NCI-H128 (cell line): ENCODE measurements at regions not wholly inside any gene's neighbourhood (a gene's known extent, or its start where the extent isn't known, plus 50 kb on each side); places are given as distances from the start of the nearest gene placed in this dataset.
"Not testable (repeated sequence)": the region's sequence is repeated elsewhere in the genome, so short reads cannot be mapped to it uniquely, and the experiment has no call there.

Source experiments
- DNase-seq: peaks from one replicate; lab custom pipeline; 2025; ENCODE audit not compliant: unreplicated experiment; lab: John Stamatoyannopoulos, UW

- no peak for DNase-seq
Observed at GRCh38 chr6:8865451-8865850, 430.1 kb upstream of the SLC35B3 start.

GRCh38 chr6:8860671-8861070, 425.3 kb upstream of the SLC35B3 start:
- no peak for DNase-seq

- DNase-seq: no peak
Observed at GRCh38 chr6:8859501-8859900, 424.2 kb upstream of the SLC35B3 start.

DNA sequence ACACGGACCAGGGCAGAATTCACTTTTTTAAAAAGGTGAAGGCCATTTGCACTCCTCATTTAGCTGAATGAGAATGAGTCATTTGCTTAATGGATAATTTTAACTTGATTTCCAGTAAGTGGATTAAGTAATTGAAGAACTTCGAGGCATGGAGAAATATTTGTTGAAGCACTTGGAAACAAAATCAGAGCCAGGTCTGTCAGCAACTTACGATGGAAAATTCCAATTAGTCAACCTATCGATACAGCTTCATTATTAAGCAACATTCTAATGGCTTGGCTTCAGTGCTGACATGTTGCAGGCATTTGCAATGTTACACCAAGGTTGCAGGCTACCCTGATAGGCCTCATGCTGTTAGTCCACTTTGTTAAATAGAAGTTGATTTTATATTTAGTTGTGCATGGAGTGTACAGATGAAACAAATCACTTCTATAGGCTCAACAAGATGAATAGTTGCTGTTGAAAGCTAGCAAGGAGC, 423.5 kb upstream of the SLC35B3 start:
- no peak for DNase-seq

- DNase-seq: no peak
Observed at GRCh38 chr6:8857160-8857559, 421.8 kb upstream of the SLC35B3 start.

GRCh38 chr6:8855411-8855810, 420.1 kb upstream of the SLC35B3 start:
- no peak for DNase-seq

GRCh38 chr6:8852332-8852731, 417.0 kb upstream of the SLC35B3 start:
- DNase-seq: no peak

- not testable (repeated sequence) for DNase-seq
Observed at GRCh38 chr6:8846680-8847079, 411.3 kb upstream of the SLC35B3 start.

- DNase-seq: no peak
Observed at GRCh38 chr6:8845690-8846089, 410.3 kb upstream of the SLC35B3 start.

DNA sequence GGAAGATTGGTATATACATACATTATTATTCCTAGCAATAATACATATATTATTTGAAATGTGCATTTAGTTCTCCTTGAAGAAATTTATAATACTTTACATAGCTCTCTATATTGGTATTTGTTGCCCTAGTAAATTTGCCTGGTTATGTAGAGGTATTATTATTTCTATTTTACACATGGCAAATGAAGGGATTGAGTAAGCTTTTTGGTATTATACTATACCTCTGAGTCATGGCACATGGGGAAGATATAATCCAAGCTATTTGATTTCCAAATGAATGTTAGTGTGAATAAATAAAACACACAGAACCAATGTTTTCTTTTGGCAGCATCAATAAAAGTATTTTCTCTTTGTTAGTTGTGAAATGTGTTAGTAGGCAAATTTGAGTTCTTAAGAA, 409.6 kb upstream of the SLC35B3 start:
- no peak for DNase-seq

DNA sequence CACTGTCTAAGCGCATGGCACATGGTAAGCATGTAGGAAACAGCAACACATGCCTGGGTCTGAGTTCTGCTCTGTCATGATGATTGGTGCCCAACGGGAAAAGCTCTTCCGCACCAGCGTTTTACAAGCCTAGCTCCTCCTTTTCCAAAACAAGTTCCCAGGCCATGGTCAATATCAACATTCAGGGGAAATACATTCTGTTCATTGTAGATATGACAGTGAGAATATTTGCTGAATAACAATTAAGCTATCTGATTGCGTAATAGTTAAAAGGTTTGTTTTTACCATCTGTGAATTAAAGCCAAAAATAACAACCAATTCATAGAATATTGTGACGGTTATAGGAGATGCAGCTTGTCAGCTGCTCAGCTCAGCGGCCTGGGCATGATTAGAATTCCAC, 404.3 kb upstream of the SLC35B3 start:
- DNase-seq: no peak

- no peak for DNase-seq
Observed at GRCh38 chr6:8837343-8837742, 402.0 kb upstream of the SLC35B3 start.

- DNase-seq: not testable (repeated sequence)
Observed at GRCh38 chr6:8832695-8833094, 397.4 kb upstream of the SLC35B3 start.

DNA sequence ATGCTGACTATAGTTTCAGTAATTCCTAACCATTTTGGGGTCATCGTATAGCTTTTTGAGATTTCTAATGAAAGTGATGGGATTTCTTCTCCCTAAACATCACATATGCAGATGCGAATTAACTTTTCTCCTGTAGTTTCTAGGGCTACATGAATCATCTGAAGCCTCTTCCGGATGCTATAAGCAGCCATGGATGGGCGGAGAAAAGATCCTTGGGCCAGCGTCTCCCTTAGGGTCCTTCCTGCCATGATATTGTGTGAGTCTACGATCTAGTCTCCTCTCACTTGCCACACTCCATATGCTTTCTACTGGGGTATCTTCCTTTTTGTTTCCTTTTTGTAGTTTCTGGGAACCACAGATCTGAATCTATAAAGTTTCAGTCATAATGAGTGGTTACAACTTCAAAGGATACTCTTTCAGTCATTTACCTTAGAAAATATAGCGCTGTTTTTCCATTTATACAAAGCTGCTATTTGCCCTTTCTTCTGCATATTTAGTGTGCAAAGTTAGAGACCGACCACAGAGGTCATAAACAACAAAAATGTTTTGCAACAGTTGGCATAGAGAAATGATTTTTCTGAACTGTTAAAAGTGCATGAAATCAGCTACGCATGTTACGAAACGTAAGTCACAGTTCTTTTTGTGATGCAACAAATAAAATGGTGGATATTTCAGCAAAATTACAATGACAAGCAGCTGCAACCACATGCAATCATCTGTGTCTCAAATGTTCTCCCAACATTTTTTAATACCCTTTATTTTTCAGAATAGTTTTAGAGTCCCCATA, 396.2 kb upstream of the SLC35B3 start:
- DNase-seq: no peak

DNA sequence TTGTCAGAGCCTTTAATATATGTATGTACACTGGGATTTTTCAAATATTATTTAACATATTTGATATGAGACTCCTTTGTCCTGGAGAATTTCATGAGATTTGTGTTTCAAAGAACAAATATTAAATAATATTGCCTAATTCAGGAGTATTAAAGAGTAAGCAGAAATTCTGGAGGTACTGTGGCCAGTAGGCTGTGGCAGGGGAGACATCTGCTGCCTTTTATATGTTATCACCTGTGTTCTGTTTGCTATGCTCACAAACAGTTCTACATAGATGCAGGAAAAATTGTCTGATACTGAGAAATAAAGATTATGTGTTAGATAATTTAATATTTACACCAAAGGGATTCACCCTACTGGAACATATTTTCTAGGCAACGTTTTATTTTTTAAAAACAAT, 395.4 kb upstream of the SLC35B3 start:
- DNase-seq: no peak

DNA sequence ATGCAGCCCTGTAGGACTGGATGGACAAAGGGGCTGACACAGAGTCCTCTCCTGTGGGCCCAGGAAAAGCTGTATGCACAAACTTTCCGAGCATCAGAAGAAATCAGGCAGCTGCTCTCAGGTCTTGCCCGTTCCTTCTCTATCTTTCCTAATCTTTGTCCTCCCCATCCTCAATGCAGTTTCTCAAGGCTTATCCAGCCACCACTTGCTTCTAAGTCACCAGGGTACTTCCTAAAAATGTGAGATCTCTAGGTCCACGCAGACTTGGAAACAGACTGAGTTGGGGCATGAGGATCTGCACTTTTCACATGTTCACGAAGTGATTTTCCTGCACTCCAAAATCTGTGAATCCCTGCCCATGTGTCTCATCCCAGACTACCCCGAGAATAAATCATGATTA, 394.5 kb upstream of the SLC35B3 start:
- DNase-seq: no peak

- DNase-seq: no peak
Observed at GRCh38 chr6:8829296-8829695, 394.0 kb upstream of the SLC35B3 start.

DNA sequence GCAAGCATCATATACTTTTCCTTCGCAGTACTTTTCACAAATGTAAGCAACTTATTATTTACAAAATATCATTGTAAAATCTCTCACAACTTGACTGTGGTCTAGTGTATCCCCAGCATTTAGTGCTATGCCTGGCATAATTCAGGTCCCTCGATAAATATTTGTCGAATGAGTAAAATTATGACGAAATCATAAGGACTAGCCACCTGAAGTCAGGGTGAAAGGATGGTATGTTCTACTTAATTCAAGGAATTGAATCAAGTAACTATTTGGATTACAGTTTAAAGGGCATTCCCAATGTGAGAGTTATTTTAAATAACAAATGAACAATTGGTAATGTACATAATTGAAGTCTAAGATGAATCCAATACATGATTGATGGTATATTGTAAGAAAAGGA, 393.0 kb upstream of the SLC35B3 start:
- no peak for DNase-seq

DNA sequence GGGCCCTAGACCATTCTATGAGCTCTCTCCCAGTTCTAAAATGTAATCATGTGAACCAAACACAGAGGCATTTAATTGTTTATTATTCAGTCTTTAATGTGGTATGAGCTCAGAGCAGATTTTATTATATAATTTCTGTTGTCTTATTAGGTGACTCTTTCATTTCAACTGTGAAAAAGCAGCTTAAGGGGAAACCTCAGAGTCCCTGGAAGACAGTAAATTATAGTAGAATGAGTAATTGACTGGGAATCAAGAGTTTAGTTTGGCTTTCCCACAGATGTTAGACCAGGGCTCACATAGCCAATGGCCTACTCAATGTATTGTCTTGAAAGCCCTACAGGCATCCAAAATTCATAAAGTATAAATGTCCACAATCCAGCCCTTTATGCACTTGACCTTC, 390.4 kb upstream of the SLC35B3 start:
- DNase-seq: no peak

DNA sequence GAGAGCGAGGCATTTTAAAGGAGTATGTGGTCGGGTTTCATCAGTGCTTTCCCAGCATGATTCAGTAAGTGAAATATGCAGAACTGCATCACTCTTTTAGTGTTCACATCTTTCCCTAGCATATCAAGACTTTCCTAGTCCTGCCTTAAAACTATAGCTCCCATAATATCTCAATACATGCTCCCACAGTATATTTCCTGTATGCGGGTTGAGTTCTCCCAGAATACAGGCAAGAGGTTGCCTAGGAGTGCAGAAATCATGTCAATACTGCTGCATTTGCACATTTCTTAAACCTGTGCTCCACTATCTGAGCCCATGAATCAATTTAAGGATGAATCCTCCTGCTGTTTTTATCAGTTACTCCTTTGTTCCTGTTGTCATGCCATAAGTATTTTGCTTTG, 386.6 kb upstream of the SLC35B3 start:
- no peak for DNase-seq

DNA sequence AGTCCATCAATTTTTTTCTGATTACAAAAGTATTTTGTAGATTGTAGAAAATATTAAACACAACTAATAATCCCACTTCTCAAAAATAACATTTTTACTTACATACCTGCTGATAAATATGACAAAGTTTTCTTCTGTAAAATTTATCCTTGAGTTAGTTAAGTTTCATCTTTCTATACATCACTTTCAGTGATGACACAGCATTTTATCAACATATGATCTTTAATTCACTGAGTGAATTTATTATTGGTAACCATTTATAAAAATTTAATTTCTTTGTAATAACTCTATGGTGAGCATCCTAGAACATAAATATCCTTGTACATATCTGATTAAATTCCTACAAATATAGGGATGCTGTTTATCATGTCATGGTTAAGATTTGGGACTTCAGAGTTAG, 385.0 kb upstream of the SLC35B3 start:
- no peak for DNase-seq

GRCh38 chr6:8819446-8819845, 384.1 kb upstream of the SLC35B3 start:
- no peak for DNase-seq

GRCh38 chr6:8814440-8815000, 379.2 kb upstream of the SLC35B3 start:
- DNase-seq: no peak
